ENCODE measurements at regions not wholly inside any gene's neighbourhood (a gene's known extent, or its start where the extent isn't known, plus 50 kb on each side); places are given as distances from the start of the nearest gene placed in this dataset.

- TF ChIP-seq CTCF (IDR thresholded peaks at IDR 0.05; ENCODE audit: low read length) (no peak), EZH2 (IDR thresholded peaks at IDR 0.05; ENCODE audit: borderline replicate concordance, low read length) (no peak)
Observed at GRCh38 chr5:163310997-163311396, 126.4 kb upstream of the CCNG1 start.

Data from OCI-LY1 (cell line).